AG04449 (cell line): ENCODE measurements at regions not wholly inside any gene's neighbourhood (a gene's known extent, or its start where the extent isn't known, plus 50 kb on each side); places are given as distances from the start of the nearest gene placed in this dataset.
"Not testable (repeated sequence)": the region's sequence is repeated elsewhere in the genome, so short reads cannot be mapped to it uniquely, and the experiment has no call there.

Experiments
- CTCF ChIA-PET: fragments of 350-600 bp; formaldehyde crosslinking; extraction: SDS; loops from one replicate; lab custom pipeline; 2021; ENCODE audit warnings: antibody characterized with exemption; lab: Yijun Ruan, JAX
- POLR2A ChIA-PET: fragments of 400-600, 350-600 bp; formaldehyde crosslinking; extraction: SDS; loops from one replicate; lab custom pipeline; 2020; ENCODE audit warnings: antibody characterized with exemption, inconsistent platforms; lab: Yijun Ruan, JAX
- DNase-seq: peaks from one replicate; pipeline ENCODE4 v3.0.0-alpha.2; 2010; ENCODE audit warnings: low read depth, low spot score
- H3K4me3 ChIP-seq: 2 replicates; pipeline ENCODE4 v1.5.1; 2011; ENCODE audit warnings: low read depth, mild to moderate bottlenecking, control low read depth, low read length
- TF ChIP-seq, protein P1 (sequence below): IDR thresholded peaks from one replicate; pipeline ENCODE4 v1.5.1; 2011; ENCODE audit warnings: mild to moderate bottlenecking, moderate library complexity, low read length, control low read depth, inconsistent platforms; ENCODE audit not compliant: insufficient read depth; ENCODE audit errors: missing control alignments

- ChIA-PET POLR2A (no interaction called here), CTCF (no interaction called here)
- TF ChIP-seq, protein P1, sequence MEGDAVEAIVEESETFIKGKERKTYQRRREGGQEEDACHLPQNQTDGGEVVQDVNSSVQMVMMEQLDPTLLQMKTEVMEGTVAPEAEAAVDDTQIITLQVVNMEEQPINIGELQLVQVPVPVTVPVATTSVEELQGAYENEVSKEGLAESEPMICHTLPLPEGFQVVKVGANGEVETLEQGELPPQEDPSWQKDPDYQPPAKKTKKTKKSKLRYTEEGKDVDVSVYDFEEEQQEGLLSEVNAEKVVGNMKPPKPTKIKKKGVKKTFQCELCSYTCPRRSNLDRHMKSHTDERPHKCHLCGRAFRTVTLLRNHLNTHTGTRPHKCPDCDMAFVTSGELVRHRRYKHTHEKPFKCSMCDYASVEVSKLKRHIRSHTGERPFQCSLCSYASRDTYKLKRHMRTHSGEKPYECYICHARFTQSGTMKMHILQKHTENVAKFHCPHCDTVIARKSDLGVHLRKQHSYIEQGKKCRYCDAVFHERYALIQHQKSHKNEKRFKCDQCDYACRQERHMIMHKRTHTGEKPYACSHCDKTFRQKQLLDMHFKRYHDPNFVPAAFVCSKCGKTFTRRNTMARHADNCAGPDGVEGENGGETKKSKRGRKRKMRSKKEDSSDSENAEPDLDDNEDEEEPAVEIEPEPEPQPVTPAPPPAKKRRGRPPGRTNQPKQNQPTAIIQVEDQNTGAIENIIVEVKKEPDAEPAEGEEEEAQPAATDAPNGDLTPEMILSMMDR, result no peak
These were observed 804.2 kb downstream of the ANKRD7 start for GRCh38 chr7:119028736-119029135.

DNA sequence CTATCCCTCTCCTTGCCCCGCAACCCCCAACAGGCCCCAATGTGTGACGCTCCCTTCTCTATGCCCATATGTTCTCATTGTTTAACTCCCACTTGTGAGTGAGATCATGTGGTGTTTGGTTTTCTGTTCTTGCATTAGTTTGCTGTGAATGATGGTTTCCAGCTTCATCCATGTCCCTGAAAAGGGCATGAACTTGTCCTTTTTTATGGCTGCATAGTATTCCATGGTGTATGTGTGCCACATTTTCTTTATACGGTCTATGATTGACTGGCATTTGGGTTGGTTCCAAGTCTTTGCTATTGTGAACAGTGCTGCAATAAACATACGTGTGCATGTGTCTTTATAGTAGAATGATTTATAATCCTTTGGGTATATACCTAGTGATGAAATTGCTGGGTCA lies 807.6 kb downstream of the ANKRD7 start:
- CTCF ChIA-PET, POLR2A ChIA-PET, DNase-seq, H3K4me3 ChIP-seq: not testable (repeated sequence)

More at GRCh38 chr7:119028736-119029135, 804.2 kb downstream of the ANKRD7 start:
- no peak for DNase-seq
- no peak overlapping the region for H3K4me3 ChIP-seq

- POLR2A ChIA-PET, result no interaction called here
- TF ChIP-seq, protein P1, result no peak
- no peak overlapping the region for H3K4me3 ChIP-seq
- CTCF ChIA-PET, result no interaction called here
- no peak for DNase-seq
These were observed 809.1 kb downstream of the ANKRD7 start for GRCh38 chr7:119033641-119034040.

GRCh38 chr7:119037941-119038340 lies 813.4 kb downstream of the ANKRD7 start:
- TF ChIP-seq, protein P1, result no peak
- POLR2A ChIA-PET, result no interaction called here
- CTCF ChIA-PET, result no interaction called here
- DNase-seq, result no peak
- no peak overlapping the region for H3K4me3 ChIP-seq

DNA sequence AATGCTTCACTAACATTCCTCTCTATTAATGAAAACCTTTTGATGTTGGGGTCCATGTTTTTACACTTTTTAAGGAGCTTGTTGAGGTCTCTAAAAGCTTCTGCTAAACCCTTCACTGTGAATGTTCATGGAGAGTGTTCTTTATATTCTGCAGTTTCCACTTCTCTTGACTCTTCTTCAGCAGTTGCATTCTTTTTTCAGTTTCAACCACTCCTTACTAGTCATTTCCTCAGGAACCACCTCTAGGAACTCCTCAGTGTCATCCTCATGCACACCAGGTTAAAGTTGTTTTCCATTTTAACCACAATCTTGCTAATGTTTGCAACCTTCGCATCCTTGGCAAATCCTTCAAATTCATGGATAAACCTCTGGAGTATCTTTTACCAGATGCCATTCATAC lies 821.6 kb downstream of the ANKRD7 start:
- no peak overlapping the region for H3K4me3 ChIP-seq
- TF ChIP-seq, protein P1, result no peak
- DNase-seq, result no peak
- CTCF ChIA-PET, result no interaction called here
- POLR2A ChIA-PET, result no interaction called here

DNA sequence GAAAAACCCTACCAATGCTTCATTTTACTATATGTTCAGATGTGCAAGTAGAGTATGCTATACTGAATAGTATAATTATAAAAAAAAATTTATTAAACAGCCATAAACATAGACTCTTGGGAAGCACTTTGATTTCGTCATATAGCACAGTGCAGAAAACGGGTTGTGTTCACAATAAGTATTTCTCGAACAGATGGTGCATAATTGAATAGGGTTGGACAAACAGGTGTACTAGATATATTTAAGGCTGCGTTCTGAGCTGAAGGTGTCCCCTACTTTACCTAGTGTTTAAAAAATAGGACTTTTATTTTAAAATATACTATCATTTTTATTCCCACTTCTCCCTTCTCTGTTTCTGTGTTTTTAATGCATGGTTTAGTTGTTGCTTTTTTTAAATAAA lies 841.5 kb downstream of the ANKRD7 start:
- POLR2A ChIA-PET, result no interaction called here
- CTCF ChIA-PET, result no interaction called here
- TF ChIP-seq, protein P1, result no peak
- no peak for DNase-seq
- no peak overlapping the region for H3K4me3 ChIP-seq

GRCh38 chr7:119086026-119086425 lies 861.5 kb downstream of the ANKRD7 start:
- CTCF ChIA-PET, result no interaction called here
- DNase-seq, result no peak
- TF ChIP-seq, protein P1, result no peak
- POLR2A ChIA-PET, result no interaction called here
- H3K4me3 ChIP-seq, result no peak overlapping the region
